Transverse colon (tissue), 3 donors: ENCODE measurements at regions not wholly inside any gene's neighbourhood (a gene's known extent, or its start where the extent isn't known, plus 50 kb on each side); places are given as distances from the start of the nearest gene placed in this dataset.

ENCODE experiments used
- CTCF ChIP-seq, 5 experiments: fragments of 200-600 bp in 3 of 5; fragments of 450-650 bp in 2 of 5; sonication (generic) in 3 of 5; IDR thresholded peaks; 1 replicate in 2 of 5; 2 replicates in 3 of 5; pipeline ENCODE4 v1.5.1; 2016 to 2017; ENCODE audit warnings: antibody characterized with exemption in 5 of 5, inconsistent platforms in 3 of 5, mild to moderate bottlenecking in 2 of 5, moderate library complexity in 1 of 5
- POLR2A ChIP-seq: fragments of 450-650 bp; IDR thresholded peaks from one replicate; pipeline ENCODE4 v1.6.1; 2016; ENCODE audit warnings: antibody characterized with exemption, mild to moderate bottlenecking, moderate library complexity

GRCh38 chr4:189861101-189861500 lies 79.6 kb upstream of the FRG1 start:
- no peak for TF ChIP-seq CTCF (IDR thresholded peaks at IDR 0.05)
- TF ChIP-seq POLR2A = no peak
